Gastrocnemius medialis (tissue), 4 donors: ENCODE measurements at regions not wholly inside any gene's neighbourhood (a gene's known extent, or its start where the extent isn't known, plus 50 kb on each side); places are given as distances from the start of the nearest gene placed in this dataset.

Source experiments
- ATAC-seq, 2 donors: fragments of 150-250 bp; one replicate each; pipeline ENCODE4 v1.9.1; 2016
- DNase-seq, 2 donors: peaks; one replicate each; pipeline ENCODE4 v3.0.0-alpha.2; 2019
- H3K27ac ChIP-seq, 4 donors: fragments of 200-600 bp; sonication (generic); 1 replicate in 1 of 4; 2 replicates in 3 of 4; pipeline ENCODE4 v1.5.1; 2016 to 2018; ENCODE audit warnings: mild to moderate bottlenecking in 2 of 4, moderate library complexity in 1 of 4
- H3K27me3 ChIP-seq, 3 donors: fragments of 200-600 bp; sonication (generic) in 2 of 3; 1 replicate in 1 of 3; 2 replicates in 2 of 3; pipeline versions ENCODE4 v1.5.1 to v1.6.0; 2016 to 2019; ENCODE audit warnings: mild to moderate bottlenecking in 1 of 3, moderate library complexity in 1 of 3
- H3K36me3 ChIP-seq, 2 donors: fragments of 200-600 bp; sonication (generic) in 1 of 2; one replicate each; pipeline ENCODE4 v1.5.1; 2017 to 2018
- H3K4me1 ChIP-seq, 2 donors: fragments of 200-600 bp; sonication (generic) in 1 of 2; one replicate each; pipeline ENCODE4 v1.5.1; 2016 to 2017; ENCODE audit warnings: mild to moderate bottlenecking in 2 of 2
- H3K4me3 ChIP-seq, 4 donors: fragments of 200-600 bp; sonication (generic) in 3 of 4; 1 replicate in 1 of 4; 2 replicates in 3 of 4; pipeline ENCODE4 v1.5.1; 2016 to 2019; ENCODE audit warnings: mild to moderate bottlenecking in 2 of 4
- H3K9me3 ChIP-seq, 3 donors: fragments of 200-600 bp; sonication (generic) in 2 of 3; 1 replicate in 1 of 3; 2 replicates in 2 of 3; pipeline ENCODE4 v1.5.1; 2016 to 2019
- POLR2A ChIP-seq, 2 donors: fragments of 450-650 bp; IDR thresholded peaks; one replicate each; pipeline ENCODE4 v1.6.1; 2017; ENCODE audit warnings: antibody characterized with exemption in 2 of 2, mild to moderate bottlenecking in 2 of 2, moderate library complexity in 2 of 2
- in situ Hi-C, 4 donors: fragments of 200-750 bp; cut with MboI; loops; one replicate each; pipeline versions ENCODE4 v1.15.0 to v1.8.0; 2017; ENCODE audit warnings: low sequenced_read_pairs in 4 of 4
- intact Hi-C: fragments of 100-400 bp; cut with DNase I; formaldehyde crosslinking; loops from one replicate; pipeline ENCODE4 v1.15.1; 2023; ENCODE audit warnings: low total_unique reads
- TF ChIP-seq, protein P1 (sequence below), 5 experiments: fragments of 450-650 bp in 3 of 5; fragments of 200-600 bp in 2 of 5; sonication (generic) in 2 of 5; IDR thresholded peaks in 4 of 5; conservative IDR thresholded peaks in 1 of 5; 1 replicate in 4 of 5; 2 replicates in 1 of 5; pipeline ENCODE4 v1.5.1; 2016 to 2019; ENCODE audit warnings: antibody characterized with exemption in 5 of 5, mild to moderate bottlenecking in 3 of 5, moderate library complexity in 3 of 5

DNA sequence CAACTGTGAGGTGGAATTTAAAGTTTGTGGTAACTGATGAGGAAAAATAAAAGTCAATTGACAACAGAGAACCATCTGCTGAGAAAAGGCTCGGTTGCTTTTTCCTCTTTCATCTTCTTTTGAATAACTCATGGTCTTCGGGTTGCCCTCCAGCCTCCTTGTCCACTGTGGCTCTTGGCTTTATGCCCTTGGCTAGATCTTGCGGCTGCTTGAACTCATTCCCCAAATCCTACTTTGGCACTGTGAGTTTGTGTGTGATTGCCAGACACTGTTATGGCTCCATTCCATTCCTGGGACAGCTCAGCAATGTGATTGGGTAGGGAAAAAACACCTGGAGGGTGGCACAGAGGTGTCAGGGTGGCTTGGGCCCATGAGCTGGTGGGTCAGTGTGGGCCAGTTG, 387.4 kb downstream of the DLEU7 start:
- H3K4me1 ChIP-seq, result peaks cover 4% of the 10 kb centered on the region in 2 donors
- no peaks in the 10 kb centered on the region for H3K27me3 ChIP-seq
- no peaks in the 10 kb centered on the region for H3K9me3 ChIP-seq
- no peak for TF ChIP-seq POLR2A (IDR thresholded peaks at IDR 0.05)
- TF ChIP-seq, protein P1, sequence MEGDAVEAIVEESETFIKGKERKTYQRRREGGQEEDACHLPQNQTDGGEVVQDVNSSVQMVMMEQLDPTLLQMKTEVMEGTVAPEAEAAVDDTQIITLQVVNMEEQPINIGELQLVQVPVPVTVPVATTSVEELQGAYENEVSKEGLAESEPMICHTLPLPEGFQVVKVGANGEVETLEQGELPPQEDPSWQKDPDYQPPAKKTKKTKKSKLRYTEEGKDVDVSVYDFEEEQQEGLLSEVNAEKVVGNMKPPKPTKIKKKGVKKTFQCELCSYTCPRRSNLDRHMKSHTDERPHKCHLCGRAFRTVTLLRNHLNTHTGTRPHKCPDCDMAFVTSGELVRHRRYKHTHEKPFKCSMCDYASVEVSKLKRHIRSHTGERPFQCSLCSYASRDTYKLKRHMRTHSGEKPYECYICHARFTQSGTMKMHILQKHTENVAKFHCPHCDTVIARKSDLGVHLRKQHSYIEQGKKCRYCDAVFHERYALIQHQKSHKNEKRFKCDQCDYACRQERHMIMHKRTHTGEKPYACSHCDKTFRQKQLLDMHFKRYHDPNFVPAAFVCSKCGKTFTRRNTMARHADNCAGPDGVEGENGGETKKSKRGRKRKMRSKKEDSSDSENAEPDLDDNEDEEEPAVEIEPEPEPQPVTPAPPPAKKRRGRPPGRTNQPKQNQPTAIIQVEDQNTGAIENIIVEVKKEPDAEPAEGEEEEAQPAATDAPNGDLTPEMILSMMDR (IDR thresholded peaks at IDR 0.05 in 4 of 5, conservative IDR thresholded peaks at IDR 0.05 in 1 of 5), result no peak
- in situ Hi-C loops, result no loop called here
- H3K36me3 ChIP-seq, result no peaks in the 10 kb centered on the region
- intact Hi-C loops, result no loop called here
- no peak overlapping the region for H3K27ac ChIP-seq
- no peak overlapping the region for H3K4me3 ChIP-seq
- no peak for ATAC-seq
- no peak for DNase-seq

DNA sequence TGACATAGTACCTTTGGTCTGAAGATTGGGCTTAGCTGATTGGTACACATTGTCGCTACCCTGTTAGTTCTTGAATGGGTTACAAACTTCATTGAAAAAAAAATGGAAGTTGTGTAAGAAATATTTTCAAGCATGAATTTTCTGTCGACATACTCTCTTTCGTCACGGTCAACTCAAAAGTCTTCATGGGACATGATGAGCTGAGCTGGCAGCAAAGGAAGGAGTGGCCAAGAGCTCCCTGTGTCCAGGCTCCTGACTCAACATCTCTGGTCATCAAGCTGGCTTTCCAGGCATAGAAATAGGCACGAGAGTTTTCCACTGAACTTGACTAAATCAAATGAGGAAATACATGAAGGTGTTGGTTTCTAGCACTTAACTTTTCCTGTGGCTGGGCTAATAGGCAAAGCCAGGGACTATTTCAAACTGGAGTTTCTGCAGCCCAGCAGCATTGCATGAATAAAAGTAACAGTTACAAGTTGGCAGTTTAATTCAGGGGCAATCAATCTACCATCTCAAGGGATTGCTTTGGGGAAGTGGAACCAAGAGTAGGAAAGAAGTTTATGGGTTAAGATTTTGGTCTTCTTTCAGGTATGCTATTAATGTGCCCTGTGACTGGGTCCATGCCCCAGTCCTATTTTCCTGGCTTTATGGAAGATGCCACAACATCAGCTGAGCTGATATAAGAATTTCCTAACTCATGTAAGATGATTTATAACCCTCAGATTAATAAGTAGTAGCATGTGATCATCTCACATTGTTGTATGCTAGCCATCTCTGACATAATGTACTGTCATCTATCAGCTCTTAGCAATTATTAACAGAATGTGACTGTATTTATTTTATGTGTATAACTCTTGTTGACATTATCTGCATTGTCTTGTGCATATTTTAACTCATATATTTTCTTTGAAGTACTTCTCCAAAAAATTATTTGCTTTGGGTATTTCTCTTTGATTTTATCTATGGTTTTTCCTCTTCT, 385.8 kb downstream of the DLEU7 start:
- peaks cover 4% of the 10 kb centered on the region in 2 donors for H3K4me1 ChIP-seq
- no peak for TF ChIP-seq POLR2A (IDR thresholded peaks at IDR 0.05)
- TF ChIP-seq, protein P1 (IDR thresholded peaks at IDR 0.05 in 4 of 5, conservative IDR thresholded peaks at IDR 0.05 in 1 of 5), result no peak
- H3K27me3 ChIP-seq, result no peaks in the 10 kb centered on the region
- no peaks in the 10 kb centered on the region for H3K9me3 ChIP-seq
- intact Hi-C loops (no loop called here), in situ Hi-C loops (no loop called here)
- no peak overlapping the region for H3K4me3 ChIP-seq
- ATAC-seq (peak in 1 of 2 donors; percentile 39), DNase-seq (peak in 1 of 2 donors; percentile 23)
- no peaks in the 10 kb centered on the region for H3K36me3 ChIP-seq
- no peak overlapping the region for H3K27ac ChIP-seq

DNA sequence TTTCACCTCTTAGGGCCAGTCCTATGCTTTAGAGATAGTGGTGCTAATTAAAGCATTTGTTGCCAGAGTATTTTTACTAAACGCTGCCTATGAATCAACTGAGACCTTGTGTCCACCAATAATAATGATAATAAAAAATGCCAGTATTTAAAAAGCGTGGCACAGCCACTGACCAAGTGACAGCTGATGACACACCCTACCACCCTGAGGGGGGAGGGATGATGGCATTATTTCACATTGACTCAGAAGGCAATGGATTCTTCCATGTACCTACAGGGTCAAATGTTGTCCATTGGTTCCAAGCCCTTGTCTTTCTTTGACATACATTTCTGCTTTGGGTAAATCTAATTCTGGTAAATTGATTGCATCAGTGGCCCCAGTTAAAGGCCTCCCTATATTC, 384.4 kb downstream of the DLEU7 start:
- TF ChIP-seq POLR2A (IDR thresholded peaks at IDR 0.05), result no peak
- TF ChIP-seq, protein P1 (IDR thresholded peaks at IDR 0.05 in 4 of 5, conservative IDR thresholded peaks at IDR 0.05 in 1 of 5), result no peak
- no peak for ATAC-seq
- intact Hi-C loops, result no loop called here

DNA sequence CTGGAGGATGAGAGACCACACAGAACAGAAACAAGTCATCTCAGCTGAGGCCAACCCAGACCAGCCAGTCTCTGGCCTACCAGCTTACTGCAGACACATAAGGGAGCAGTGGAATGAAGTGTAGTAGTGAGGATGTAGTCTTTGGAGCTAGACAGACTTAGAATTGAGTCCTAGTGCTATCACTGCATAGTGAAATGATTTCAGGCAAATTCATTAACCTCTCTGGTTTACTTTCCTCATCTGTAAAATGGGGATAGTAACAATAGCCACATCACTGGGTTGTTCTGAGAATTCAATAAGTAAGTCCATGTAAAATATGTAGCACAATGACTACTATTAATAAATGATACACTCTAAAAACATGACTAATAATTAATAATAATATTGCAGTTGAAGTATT, 383.8 kb downstream of the DLEU7 start:
- ATAC-seq (no peak), DNase-seq (no peak)
- Histone ChIP-seq H3K4me1 (no peaks in the 10 kb centered on the region), H3K27ac (no peak overlapping the region), H3K9me3 (no peaks in the 10 kb centered on the region), H3K36me3 (no peaks in the 10 kb centered on the region), H3K4me3 (no peak overlapping the region), H3K27me3 (no peaks in the 10 kb centered on the region)
- in situ Hi-C loops (no loop called here), intact Hi-C loops (no loop called here)
- TF ChIP-seq, protein P1 (IDR thresholded peaks at IDR 0.05 in 4 of 5, conservative IDR thresholded peaks at IDR 0.05 in 1 of 5), result no peak
- no peak for TF ChIP-seq POLR2A (IDR thresholded peaks at IDR 0.05)

More for the DNA sequence above, 384.4 kb downstream of the DLEU7 start:
- H3K27me3 ChIP-seq, result no peaks in the 10 kb centered on the region
- H3K27ac ChIP-seq, result no peak overlapping the region
- no peaks in the 10 kb centered on the region for H3K4me1 ChIP-seq
- no peaks in the 10 kb centered on the region for H3K36me3 ChIP-seq
- H3K4me3 ChIP-seq, result no peak overlapping the region
- in situ Hi-C loops, result no loop called here
- no peaks in the 10 kb centered on the region for H3K9me3 ChIP-seq
- no peak for DNase-seq
